WERI-Rb-1 (cell line): ENCODE measurements at regions not wholly inside any gene's neighbourhood (a gene's known extent, or its start where the extent isn't known, plus 50 kb on each side); places are given as distances from the start of the nearest gene placed in this dataset.
A peak's percentile ranks its signal among the peaks of the same experiment; 100 is the strongest.

Experiments used
- DNase-seq: peaks from one replicate; pipeline ENCODE4 v3.0.0-alpha.2; 2020
- H3K27ac ChIP-seq: fragments of 250-450 bp; sonication (Bioruptor Pico); 2 replicates; pipeline ENCODE4 v1.5.1; 2020; ENCODE audit warnings: mild to moderate bottlenecking, moderate library complexity
- H3K27me3 ChIP-seq: fragments of 250-450 bp; sonication (Bioruptor Pico); 2 replicates; pipeline ENCODE4 v1.5.1; 2021; ENCODE audit warnings: mild to moderate bottlenecking, low read depth, moderate library complexity; ENCODE audit not compliant: insufficient read depth, severe bottlenecking
- H3K36me3 ChIP-seq: fragments of 250-450 bp; sonication (Bioruptor Pico); 2 replicates; pipeline ENCODE4 v1.5.1; 2020; ENCODE audit warnings: mild to moderate bottlenecking, moderate library complexity
- H3K4me3 ChIP-seq: 2 replicates; pipeline ENCODE4 v1.5.1; 2011; ENCODE audit warnings: low read depth, mild to moderate bottlenecking, control low read depth, low read length
- H3K9me3 ChIP-seq: fragments of 250-450 bp; sonication (Bioruptor Pico); 2 replicates; pipeline ENCODE4 v1.5.1; 2021; ENCODE audit warnings: mild to moderate bottlenecking, moderate library complexity; ENCODE audit not compliant: severe bottlenecking
- TF ChIP-seq, protein P1 (sequence below): IDR thresholded peaks from 2 replicates; pipeline ENCODE4 v1.5.1; 2011; ENCODE audit warnings: low read depth, mild to moderate bottlenecking, control low read depth, inconsistent platforms, low read length

DNA sequence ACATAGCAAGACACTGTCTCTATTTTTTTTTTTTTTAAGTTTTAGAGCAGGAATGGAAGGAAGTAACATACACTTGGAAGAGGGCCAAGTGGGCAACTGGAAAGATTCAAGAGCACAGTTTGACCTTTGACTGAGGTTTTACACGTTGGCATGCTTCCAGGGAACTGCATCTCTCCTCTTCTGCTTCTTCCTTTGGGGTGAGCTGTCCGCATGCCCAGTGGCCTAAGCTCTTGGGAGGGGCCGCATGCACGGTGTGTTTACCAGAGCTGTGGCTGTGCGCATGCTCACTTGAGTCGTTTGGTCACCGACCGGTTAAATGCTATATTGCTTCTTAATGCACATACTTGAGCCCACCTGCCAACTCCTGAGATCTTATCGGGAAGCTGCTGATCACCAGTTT, 727.7 kb downstream of the UQCRFS1 start:
- DNase-seq = no peak
- no peaks in the 10 kb centered on the region for H3K27me3 ChIP-seq
- H3K4me3 ChIP-seq = no peak overlapping the region
- TF ChIP-seq, protein P1, sequence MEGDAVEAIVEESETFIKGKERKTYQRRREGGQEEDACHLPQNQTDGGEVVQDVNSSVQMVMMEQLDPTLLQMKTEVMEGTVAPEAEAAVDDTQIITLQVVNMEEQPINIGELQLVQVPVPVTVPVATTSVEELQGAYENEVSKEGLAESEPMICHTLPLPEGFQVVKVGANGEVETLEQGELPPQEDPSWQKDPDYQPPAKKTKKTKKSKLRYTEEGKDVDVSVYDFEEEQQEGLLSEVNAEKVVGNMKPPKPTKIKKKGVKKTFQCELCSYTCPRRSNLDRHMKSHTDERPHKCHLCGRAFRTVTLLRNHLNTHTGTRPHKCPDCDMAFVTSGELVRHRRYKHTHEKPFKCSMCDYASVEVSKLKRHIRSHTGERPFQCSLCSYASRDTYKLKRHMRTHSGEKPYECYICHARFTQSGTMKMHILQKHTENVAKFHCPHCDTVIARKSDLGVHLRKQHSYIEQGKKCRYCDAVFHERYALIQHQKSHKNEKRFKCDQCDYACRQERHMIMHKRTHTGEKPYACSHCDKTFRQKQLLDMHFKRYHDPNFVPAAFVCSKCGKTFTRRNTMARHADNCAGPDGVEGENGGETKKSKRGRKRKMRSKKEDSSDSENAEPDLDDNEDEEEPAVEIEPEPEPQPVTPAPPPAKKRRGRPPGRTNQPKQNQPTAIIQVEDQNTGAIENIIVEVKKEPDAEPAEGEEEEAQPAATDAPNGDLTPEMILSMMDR = no peak
- no peaks in the 10 kb centered on the region for H3K9me3 ChIP-seq
- H3K36me3 ChIP-seq = no peaks in the 10 kb centered on the region
- no peak overlapping the region for H3K27ac ChIP-seq

DNA sequence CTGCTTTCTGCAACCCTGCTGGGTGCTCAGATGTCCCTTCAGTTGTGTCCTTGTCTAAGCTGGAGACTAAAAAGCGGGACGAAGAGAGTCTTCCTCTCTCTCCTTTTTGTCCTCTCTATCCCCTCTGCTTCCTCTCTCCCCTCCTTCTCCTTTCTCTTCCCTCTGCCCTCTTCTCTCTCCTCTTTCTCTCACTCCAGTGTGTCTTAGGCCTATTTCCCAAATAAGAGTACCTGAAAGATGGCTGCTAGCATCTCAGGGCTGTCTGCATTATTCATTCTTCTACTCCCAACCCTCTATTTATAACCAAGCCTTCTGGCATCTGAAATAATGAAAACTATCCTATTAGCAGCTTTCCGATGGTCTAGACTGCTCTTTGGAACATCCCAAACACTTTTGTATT, 729.8 kb downstream of the UQCRFS1 start:
- no peak for DNase-seq
- H3K27ac ChIP-seq = no peak overlapping the region
- H3K27me3 ChIP-seq = no peaks in the 10 kb centered on the region
- no peak overlapping the region for H3K4me3 ChIP-seq
- H3K36me3 ChIP-seq = no peaks in the 10 kb centered on the region
- H3K9me3 ChIP-seq = no peaks in the 10 kb centered on the region
- TF ChIP-seq, protein P1 = no peak

DNA sequence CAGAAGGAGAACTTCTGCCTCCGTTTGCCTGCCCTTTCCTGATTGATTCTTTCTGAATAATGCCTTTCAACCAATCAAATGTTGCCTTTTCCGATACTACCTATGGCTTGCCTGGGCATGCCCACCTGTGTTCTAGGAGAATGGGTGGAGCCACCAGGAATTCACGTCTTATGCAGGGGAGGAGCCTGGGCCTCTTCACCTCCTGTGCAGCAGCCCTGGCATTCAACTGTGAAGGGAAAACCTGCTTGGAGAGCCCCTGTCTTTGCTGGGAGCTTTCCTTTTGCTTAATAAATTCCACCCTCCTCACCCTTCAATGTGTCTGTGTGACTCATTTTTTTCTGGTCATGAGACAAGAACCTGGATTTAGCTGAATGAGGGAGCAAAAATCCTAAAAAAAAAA, 730.7 kb downstream of the UQCRFS1 start:
- TF ChIP-seq, protein P1 = no peak
- no peak overlapping the region for H3K27ac ChIP-seq

DNA sequence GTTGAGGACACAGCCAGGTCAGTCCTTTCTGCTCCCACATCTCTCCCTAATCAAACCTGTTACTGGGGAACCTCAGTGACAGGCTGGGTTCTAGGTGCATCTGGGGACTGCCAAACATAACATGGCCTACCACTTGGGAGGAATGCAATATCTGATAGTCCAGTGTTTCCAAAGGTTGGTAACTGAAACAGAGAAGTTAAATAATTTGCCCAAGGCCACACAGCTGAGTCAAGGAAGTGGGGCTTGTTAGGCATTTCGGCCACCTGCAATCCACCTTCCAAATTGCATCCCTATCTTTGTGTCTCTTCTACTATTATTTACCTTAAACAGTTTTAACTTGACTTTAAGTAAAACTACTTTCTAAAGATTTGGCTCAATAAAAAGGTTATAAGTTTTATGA, 731.3 kb downstream of the UQCRFS1 start:
- no peaks in the 10 kb centered on the region for H3K9me3 ChIP-seq
- H3K4me3 ChIP-seq = no peak overlapping the region
- DNase-seq = no peak
- H3K36me3 ChIP-seq = no peaks in the 10 kb centered on the region
- TF ChIP-seq, protein P1 = no peak
- no peak overlapping the region for H3K27ac ChIP-seq
- H3K27me3 ChIP-seq = no peaks in the 10 kb centered on the region

More for the DNA sequence above, 730.7 kb downstream of the UQCRFS1 start:
- Histone ChIP-seq H3K27me3 (no peaks in the 10 kb centered on the region), H3K36me3 (no peaks in the 10 kb centered on the region), H3K9me3 (no peaks in the 10 kb centered on the region), H3K4me3 (no peak overlapping the region)
- DNase-seq = peak; percentile 10

DNA sequence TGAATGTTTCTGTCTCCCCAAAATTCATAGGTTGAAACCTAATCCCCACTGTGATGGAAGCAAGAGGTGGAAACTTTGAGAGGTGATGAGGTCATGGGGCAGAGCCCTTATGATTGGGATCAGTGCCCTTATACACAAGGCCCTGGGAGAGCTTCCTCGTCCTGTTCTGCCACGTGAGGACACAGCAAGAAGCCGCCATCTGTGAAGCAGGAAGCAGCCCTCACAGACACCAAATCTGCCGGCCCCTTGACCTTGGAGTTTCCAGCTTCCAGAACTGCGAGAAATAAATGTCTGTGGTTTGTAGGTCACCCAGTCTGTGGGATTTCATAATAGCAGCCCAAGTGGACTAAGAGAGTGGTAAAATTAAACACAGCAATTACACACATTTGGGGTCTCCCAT, 737.4 kb downstream of the UQCRFS1 start:
- TF ChIP-seq, protein P1 = no peak
- DNase-seq = no peak
- no peak overlapping the region for H3K27ac ChIP-seq
- no peaks in the 10 kb centered on the region for H3K9me3 ChIP-seq
- no peaks in the 10 kb centered on the region for H3K27me3 ChIP-seq
- no peak overlapping the region for H3K4me3 ChIP-seq
- H3K36me3 ChIP-seq = no peaks in the 10 kb centered on the region

DNA sequence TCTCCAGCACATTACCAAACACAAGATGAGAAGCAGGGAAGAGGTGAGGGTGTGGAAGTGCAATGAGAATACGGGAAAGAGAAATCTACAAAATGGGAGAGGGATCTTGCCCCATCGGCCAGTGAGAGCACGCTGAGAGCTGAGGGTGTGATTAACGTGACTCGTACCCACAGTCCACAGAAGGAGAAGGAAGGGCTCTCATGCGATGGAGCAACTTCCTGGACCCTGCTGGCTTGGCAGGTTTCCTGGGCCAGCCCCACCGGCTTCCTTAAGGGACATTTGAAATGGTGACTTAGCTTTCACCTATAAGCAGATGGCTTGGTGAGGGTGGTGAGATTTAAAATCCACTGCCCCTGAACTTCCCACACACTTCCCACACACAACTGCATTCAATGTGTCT, 740.1 kb downstream of the UQCRFS1 start:
- Histone ChIP-seq H3K4me3 (no peak overlapping the region), H3K9me3 (no peaks in the 10 kb centered on the region), H3K36me3 (no peaks in the 10 kb centered on the region), H3K27ac (no peak overlapping the region), H3K27me3 (no peaks in the 10 kb centered on the region)
- TF ChIP-seq, protein P1 = no peak
- DNase-seq = no peak
